ENCODE measurements at regions not wholly inside any gene's neighbourhood (a gene's known extent, or its start where the extent isn't known, plus 50 kb on each side); places are given as distances from the start of the nearest gene placed in this dataset.

DNA sequence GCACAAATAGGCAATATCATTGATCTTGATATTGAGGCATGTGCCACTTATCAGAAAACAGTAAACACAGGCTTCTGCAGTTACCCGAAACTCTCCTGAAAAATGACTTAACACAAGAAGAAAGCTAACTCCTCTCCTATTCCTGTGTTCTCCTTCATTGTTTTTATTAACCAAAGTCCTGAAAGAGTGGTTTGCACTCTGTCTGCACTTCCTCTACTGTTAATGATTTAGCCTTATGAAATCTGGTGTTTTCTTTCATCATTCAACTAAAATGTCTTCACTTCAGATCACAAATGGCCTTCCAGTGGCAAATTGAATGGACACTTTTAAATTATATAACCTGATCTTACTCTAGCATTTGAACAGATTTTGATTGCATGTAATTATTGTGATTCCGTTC, 630.6 kb upstream of the PHF14 start:
- Histone ChIP-seq H3K27ac (no peak overlapping the region), H3K36me3 (no peaks in the 10 kb centered on the region), H3K9me3 (no peaks in the 10 kb centered on the region), H3K4me3 (no peak overlapping the region), H3K4me1 (no peaks in the 10 kb centered on the region), H3K27me3 (no peaks in the 10 kb centered on the region)
- no peak for DNase-seq
- WGBS, 2 donors, result 78 to 83% methylated on average over 2 of the region's 2 CpGs
- intact Hi-C loops (cut with DNase I), result no loop called here
- no peak for ATAC-seq
- TF ChIP-seq, protein P1, sequence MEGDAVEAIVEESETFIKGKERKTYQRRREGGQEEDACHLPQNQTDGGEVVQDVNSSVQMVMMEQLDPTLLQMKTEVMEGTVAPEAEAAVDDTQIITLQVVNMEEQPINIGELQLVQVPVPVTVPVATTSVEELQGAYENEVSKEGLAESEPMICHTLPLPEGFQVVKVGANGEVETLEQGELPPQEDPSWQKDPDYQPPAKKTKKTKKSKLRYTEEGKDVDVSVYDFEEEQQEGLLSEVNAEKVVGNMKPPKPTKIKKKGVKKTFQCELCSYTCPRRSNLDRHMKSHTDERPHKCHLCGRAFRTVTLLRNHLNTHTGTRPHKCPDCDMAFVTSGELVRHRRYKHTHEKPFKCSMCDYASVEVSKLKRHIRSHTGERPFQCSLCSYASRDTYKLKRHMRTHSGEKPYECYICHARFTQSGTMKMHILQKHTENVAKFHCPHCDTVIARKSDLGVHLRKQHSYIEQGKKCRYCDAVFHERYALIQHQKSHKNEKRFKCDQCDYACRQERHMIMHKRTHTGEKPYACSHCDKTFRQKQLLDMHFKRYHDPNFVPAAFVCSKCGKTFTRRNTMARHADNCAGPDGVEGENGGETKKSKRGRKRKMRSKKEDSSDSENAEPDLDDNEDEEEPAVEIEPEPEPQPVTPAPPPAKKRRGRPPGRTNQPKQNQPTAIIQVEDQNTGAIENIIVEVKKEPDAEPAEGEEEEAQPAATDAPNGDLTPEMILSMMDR (IDR thresholded peaks at IDR 0.05), result no peak

DNA sequence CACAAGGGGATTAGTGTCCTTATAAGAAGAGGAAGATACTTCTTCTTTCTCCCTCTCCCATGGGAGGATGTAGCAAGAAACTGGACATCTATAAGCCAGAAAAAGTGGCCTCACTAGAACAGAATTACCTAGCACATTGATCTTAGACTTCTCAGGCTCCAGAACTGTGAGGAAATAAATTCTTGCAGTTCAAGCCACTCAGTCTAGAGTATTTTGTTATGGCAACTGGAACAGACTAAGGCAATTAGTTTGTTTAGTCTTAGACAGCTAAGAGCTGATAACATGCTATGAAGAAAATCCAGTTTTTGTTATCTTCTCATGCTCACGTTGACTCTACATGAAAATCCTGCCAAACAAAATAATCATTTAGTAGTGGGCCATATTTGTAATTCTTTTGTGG, 627.6 kb upstream of the PHF14 start:
- no peak overlapping the region for H3K27ac ChIP-seq
- 40 to 48% methylated on average over 1 of the region's 1 CpG for WGBS, 2 donors
- intact Hi-C loops (cut with DNase I), result no loop called here
- ATAC-seq (no peak), DNase-seq (no peak)
- no peaks in the 10 kb centered on the region for H3K27me3 ChIP-seq
- no peaks in the 10 kb centered on the region for H3K4me1 ChIP-seq
- no peaks in the 10 kb centered on the region for H3K9me3 ChIP-seq
- TF ChIP-seq, protein P1 (IDR thresholded peaks at IDR 0.05), result no peak
- no peak overlapping the region for H3K4me3 ChIP-seq
- H3K36me3 ChIP-seq, result no peaks in the 10 kb centered on the region

DNA sequence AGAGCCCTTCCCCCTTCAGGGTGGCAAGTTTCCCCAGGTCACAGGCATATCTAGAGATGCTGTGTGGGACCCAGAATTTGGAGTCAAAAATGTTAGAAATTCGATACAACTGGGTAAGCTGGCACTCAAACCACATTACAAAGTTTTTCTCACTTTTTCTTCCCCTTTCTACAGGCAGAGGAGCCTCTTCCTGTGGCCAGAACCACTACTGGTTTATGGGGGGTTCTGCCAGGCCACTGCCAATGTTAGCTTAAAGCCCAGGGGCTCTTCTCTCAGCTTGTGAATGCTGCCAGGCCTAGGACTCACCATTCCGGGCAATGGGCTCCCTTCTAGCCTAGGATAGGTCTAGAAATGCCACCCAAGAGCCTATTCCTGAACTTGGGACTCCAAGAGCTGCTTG, 617.9 kb upstream of the PHF14 start:
- no peak overlapping the region for H3K27ac ChIP-seq
- peaks cover 0 to 28% (median 5%) of the 10 kb centered on the region in 11 donors for H3K9me3 ChIP-seq
- no peak overlapping the region for H3K4me3 ChIP-seq
- H3K27me3 ChIP-seq, result no peaks in the 10 kb centered on the region
- TF ChIP-seq, protein P1 (IDR thresholded peaks at IDR 0.05), result no peak
- H3K36me3 ChIP-seq, result no peaks in the 10 kb centered on the region
- intact Hi-C loops (cut with DNase I), result no loop called here
- 50 to 59% methylated on average over 2 of the region's 2 CpGs for WGBS, 2 donors
- H3K4me1 ChIP-seq, result no peaks in the 10 kb centered on the region
- DNase-seq (no peak), ATAC-seq (no peak)

DNA sequence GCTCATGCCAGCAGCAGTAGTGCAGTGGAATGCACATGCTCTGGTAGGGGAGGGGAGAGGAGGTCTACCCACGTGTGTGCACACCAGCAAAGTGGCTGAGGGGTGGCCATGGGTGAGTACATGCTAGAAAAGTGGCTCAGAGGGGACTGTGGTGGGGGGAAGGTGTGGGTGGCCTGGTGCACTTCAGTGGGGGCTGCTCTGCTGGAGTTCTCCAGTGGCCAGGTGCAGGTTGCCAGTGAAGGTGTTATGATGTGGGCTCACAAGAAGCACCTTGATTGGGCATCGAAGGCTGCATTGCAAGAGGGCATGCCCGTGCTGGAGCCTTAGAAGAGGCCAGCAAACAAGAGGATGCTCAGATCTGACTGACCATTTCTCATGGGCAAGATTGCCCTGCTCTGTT, 613.6 kb upstream of the PHF14 start:
- Histone ChIP-seq H3K36me3 (no peaks in the 10 kb centered on the region), H3K4me3 (no peak overlapping the region), H3K9me3 (peaks cover 0 to 60% (median 11%) of the 10 kb centered on the region in 11 donors), H3K4me1 (no peaks in the 10 kb centered on the region), H3K27me3 (no peaks in the 10 kb centered on the region), H3K27ac (no peak overlapping the region)
- WGBS, 2 donors, result 59 to 64% methylated on average over 3 of the region's 3 CpGs
- intact Hi-C loops (cut with DNase I), result no loop called here
- ATAC-seq, result peak in 1 of 8 donors; percentile 17
- DNase-seq, result no peak
- TF ChIP-seq, protein P1 (IDR thresholded peaks at IDR 0.05), result no peak

DNA sequence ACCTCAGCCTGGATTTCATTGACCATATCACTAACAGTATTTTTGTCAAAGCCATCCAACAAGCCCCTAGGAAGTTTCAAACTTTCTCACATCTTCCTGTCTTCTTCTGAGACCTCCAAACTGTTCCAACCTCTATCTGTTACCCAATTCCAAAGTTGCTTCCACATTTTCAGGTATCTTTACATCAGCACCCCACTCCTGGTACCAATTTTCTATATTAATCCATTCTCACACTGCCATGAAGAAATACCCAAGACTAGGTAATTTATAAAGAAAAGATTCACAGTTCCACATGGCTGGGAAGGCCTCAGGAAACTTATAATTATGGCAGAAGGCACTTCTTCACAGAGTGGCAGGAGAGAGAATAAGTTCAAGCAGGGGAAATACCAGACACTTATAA, 571.9 kb upstream of the PHF14 start:
- DNase-seq (no peak), ATAC-seq (no peak)
- H3K27me3 ChIP-seq, result no peaks in the 10 kb centered on the region
- no peak overlapping the region for H3K4me3 ChIP-seq
- H3K36me3 ChIP-seq, result no peaks in the 10 kb centered on the region
- H3K9me3 ChIP-seq, result peaks cover 0 to 41% (median 15%) of the 10 kb centered on the region in 11 donors
- no peak overlapping the region for H3K27ac ChIP-seq
- TF ChIP-seq, protein P1 (IDR thresholded peaks at IDR 0.05), result no peak
- intact Hi-C loops (cut with DNase I), result no loop called here
- H3K4me1 ChIP-seq, result no peaks in the 10 kb centered on the region

Measured in heart right ventricle (tissue), 16 donors.